ENCODE measurements at regions not wholly inside any gene's neighbourhood (a gene's known extent, or its start where the extent isn't known, plus 50 kb on each side); places are given as distances from the start of the nearest gene placed in this dataset.

DNA sequence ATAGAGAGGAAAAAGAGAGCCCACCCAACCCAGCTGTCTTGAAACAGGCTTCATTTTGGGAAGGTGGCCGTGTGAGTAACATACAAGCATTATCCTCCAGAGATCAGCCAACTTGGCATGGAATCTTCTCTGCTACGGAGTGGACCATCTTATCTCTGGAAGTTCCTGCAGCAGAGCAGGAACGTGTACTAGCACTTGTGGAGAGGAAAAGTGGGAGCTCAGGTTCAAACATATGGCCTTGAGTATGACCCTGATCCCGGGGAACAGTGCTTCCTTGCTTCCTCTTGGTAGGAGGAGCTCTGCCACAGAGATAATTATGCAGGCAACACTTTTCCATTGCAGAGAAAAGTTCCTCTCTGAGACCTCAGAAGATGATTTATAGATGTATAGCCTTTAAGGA is 490.4 kb upstream of the ACO1 start:
- TF ChIP-seq, protein P1, sequence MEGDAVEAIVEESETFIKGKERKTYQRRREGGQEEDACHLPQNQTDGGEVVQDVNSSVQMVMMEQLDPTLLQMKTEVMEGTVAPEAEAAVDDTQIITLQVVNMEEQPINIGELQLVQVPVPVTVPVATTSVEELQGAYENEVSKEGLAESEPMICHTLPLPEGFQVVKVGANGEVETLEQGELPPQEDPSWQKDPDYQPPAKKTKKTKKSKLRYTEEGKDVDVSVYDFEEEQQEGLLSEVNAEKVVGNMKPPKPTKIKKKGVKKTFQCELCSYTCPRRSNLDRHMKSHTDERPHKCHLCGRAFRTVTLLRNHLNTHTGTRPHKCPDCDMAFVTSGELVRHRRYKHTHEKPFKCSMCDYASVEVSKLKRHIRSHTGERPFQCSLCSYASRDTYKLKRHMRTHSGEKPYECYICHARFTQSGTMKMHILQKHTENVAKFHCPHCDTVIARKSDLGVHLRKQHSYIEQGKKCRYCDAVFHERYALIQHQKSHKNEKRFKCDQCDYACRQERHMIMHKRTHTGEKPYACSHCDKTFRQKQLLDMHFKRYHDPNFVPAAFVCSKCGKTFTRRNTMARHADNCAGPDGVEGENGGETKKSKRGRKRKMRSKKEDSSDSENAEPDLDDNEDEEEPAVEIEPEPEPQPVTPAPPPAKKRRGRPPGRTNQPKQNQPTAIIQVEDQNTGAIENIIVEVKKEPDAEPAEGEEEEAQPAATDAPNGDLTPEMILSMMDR (IDR thresholded peaks at IDR 0.05), result no peak
- no peak for TF ChIP-seq POLR2A (IDR thresholded peaks at IDR 0.05)
